ENCODE measurements at regions not wholly inside any gene's neighbourhood (a gene's known extent, or its start where the extent isn't known, plus 50 kb on each side); places are given as distances from the start of the nearest gene placed in this dataset.

GRCh38 chr7:10282909-10283308 lies 690.8 kb upstream of the PHF14 start:
- TF ChIP-seq POLR2AphosphoS5 (IDR thresholded peaks at IDR 0.05) (no peak), CTCF (IDR thresholded peaks at IDR 0.05) (no peak), POLR2A (IDR thresholded peaks at IDR 0.05) (no peak), EP300 (IDR thresholded peaks at IDR 0.05) (no peak)
- H3K4me1 ChIP-seq: no peaks in the 10 kb centered on the region

GRCh38 chr7:10284001-10284400 lies 689.7 kb upstream of the PHF14 start:
- no peak overlapping the region for H3K27ac ChIP-seq
- no peaks in the 10 kb centered on the region for H3K4me1 ChIP-seq
- no peaks in the 10 kb centered on the region for H3K36me3 ChIP-seq
- H3K27me3 ChIP-seq: no peaks in the 10 kb centered on the region
- TF ChIP-seq CTCF (IDR thresholded peaks at IDR 0.05) (no peak), POLR2A (IDR thresholded peaks at IDR 0.05) (no peak), POLR2AphosphoS5 (IDR thresholded peaks at IDR 0.05) (no peak), EP300 (IDR thresholded peaks at IDR 0.05) (no peak)
- WGBS, 2 donors (ENCODE audit: low coverage in 1 of 2): 71 to 82% methylated on average over 1 of the region's 1 CpG
- H3K9me3 ChIP-seq: no peaks in the 10 kb centered on the region
- ATAC-seq: no peak
- no peak overlapping the region for H3K4me3 ChIP-seq

More at GRCh38 chr7:10282909-10283308, 690.8 kb upstream of the PHF14 start:
- H3K9me3 ChIP-seq: no peaks in the 10 kb centered on the region
- no peak overlapping the region for H3K27ac ChIP-seq
- H3K27me3 ChIP-seq: no peaks in the 10 kb centered on the region
- H3K4me3 ChIP-seq: no peak overlapping the region
- no peaks in the 10 kb centered on the region for H3K36me3 ChIP-seq
- ATAC-seq: no peak

- TF ChIP-seq CTCF (IDR thresholded peaks at IDR 0.05) (no peak), EP300 (IDR thresholded peaks at IDR 0.05) (no peak), POLR2AphosphoS5 (IDR thresholded peaks at IDR 0.05) (no peak), POLR2A (IDR thresholded peaks at IDR 0.05) (no peak)
Observed at GRCh38 chr7:10299384-10299783, 674.3 kb upstream of the PHF14 start.

GRCh38 chr7:10300577-10300976 lies 673.1 kb upstream of the PHF14 start:
- TF ChIP-seq POLR2A (IDR thresholded peaks at IDR 0.05) (no peak), CTCF (IDR thresholded peaks at IDR 0.05) (no peak), POLR2AphosphoS5 (IDR thresholded peaks at IDR 0.05) (no peak), EP300 (IDR thresholded peaks at IDR 0.05) (no peak)
- Histone ChIP-seq H3K27ac (no peak overlapping the region), H3K4me3 (no peak overlapping the region), H3K9me3 (no peaks in the 10 kb centered on the region), H3K27me3 (no peaks in the 10 kb centered on the region), H3K36me3 (no peaks in the 10 kb centered on the region), H3K4me1 (no peaks in the 10 kb centered on the region)
- WGBS, 2 donors (ENCODE audit: low coverage in 1 of 2): 19 to 21% methylated on average over 5 of the region's 5 CpGs
- ATAC-seq: no peak

More at GRCh38 chr7:10299384-10299783, 674.3 kb upstream of the PHF14 start:
- H3K4me3 ChIP-seq: no peak overlapping the region
- H3K9me3 ChIP-seq: no peaks in the 10 kb centered on the region
- no peaks in the 10 kb centered on the region for H3K4me1 ChIP-seq
- no peak overlapping the region for H3K27ac ChIP-seq
- no peaks in the 10 kb centered on the region for H3K36me3 ChIP-seq
- no peak for ATAC-seq
- H3K27me3 ChIP-seq: no peaks in the 10 kb centered on the region
- whole genome bisulfite sequencing, 2 donors (ENCODE audit: low coverage in 1 of 2): 86 to 90% methylated on average over 3 of the region's 3 CpGs

GRCh38 chr7:10308276-10308675 lies 665.4 kb upstream of the PHF14 start:
- no peaks in the 10 kb centered on the region for H3K36me3 ChIP-seq
- H3K27ac ChIP-seq: no peak overlapping the region
- no peaks in the 10 kb centered on the region for H3K27me3 ChIP-seq
- no peaks in the 10 kb centered on the region for H3K9me3 ChIP-seq
- ATAC-seq: no peak
- H3K4me3 ChIP-seq: no peak overlapping the region
- TF ChIP-seq CTCF (IDR thresholded peaks at IDR 0.05): no peak
- no peaks in the 10 kb centered on the region for H3K4me1 ChIP-seq
